Stimulated activated CD8-positive, alpha-beta memory T cell treated with anti-CD3 and anti-CD28 coated beads, Interleukin-15, amount 100 ng/mL, for 48 hours (primary cell): ENCODE measurements at regions not wholly inside any gene's neighbourhood (a gene's known extent, or its start where the extent isn't known, plus 50 kb on each side); places are given as distances from the start of the nearest gene placed in this dataset.

ENCODE experiments used
- DNase-seq, 2 donors: peaks; one replicate each; pipeline ENCODE4 v3.0.0-alpha.2; 2020; ENCODE audit warnings: low read depth in 2 of 2

DNA sequence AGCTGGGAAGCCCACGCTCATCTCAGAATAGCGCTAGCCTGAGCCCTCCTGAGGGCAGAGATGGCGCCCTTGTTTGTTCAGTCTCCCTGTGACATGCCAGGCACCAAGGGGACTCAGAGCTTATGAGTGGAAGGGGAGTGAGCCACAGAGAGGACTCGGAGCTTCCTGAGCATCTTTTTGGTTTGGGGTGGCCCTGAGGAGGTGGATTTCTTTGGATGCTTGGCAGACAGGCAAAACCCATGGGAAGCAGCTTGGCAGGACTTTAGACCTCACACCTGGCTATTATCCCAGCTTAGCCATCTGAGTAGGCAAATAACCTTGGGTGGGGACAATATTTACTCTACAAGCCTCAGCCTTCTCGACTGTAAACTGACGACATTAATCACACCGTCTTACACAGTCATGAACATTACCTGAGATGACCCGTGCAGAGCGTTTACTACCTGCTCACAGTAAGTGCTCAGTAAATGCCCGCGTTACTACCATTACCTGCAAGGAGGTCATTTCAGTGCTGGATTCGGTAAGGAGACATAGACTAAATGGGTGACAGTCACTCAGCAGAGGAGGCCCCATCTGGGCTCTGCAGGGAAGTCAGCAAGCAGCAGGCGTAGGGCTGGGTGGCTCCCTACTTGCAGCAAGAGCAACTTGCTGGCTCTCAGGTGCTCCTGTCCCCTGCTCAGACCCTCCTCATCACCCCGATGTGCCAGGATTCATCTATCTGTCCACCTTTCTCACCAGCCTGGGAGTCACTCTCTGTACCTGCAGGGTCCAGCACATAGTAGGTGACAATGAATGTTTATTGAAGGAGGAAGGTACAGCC is 54.9 kb downstream of the KLHDC7A start:
- no peak for DNase-seq

GRCh38 chr1:18536356-18536755 is 55.6 kb downstream of the KLHDC7A start:
- no peak for DNase-seq

GRCh38 chr1:18536915-18537314 is 56.2 kb downstream of the KLHDC7A start:
- DNase-seq, result no peak

- DNase-seq, result no peak
Observed at GRCh38 chr1:18537386-18538306, 56.9 kb downstream of the KLHDC7A start.

DNA sequence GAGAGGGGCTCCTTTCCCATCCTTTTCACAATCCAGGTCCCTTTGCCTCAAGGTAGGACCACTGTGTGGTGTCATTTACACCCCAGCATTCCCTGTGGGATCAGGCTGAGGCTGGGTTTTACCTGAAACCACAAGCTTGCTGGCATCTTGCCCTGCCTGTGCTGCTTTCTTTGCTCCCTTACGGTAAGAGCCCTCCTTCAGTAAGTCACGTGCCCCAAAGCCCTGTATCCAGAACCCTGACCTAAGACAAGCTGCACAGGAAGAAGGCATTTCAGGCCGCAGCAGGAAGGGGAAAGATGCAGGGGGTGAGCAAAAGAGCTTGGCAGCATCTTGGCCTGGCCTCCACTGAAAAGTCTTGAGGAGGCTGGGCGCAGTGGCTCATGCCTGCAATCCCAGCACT is 58.4 kb downstream of the KLHDC7A start:
- DNase-seq, result no peak

DNA sequence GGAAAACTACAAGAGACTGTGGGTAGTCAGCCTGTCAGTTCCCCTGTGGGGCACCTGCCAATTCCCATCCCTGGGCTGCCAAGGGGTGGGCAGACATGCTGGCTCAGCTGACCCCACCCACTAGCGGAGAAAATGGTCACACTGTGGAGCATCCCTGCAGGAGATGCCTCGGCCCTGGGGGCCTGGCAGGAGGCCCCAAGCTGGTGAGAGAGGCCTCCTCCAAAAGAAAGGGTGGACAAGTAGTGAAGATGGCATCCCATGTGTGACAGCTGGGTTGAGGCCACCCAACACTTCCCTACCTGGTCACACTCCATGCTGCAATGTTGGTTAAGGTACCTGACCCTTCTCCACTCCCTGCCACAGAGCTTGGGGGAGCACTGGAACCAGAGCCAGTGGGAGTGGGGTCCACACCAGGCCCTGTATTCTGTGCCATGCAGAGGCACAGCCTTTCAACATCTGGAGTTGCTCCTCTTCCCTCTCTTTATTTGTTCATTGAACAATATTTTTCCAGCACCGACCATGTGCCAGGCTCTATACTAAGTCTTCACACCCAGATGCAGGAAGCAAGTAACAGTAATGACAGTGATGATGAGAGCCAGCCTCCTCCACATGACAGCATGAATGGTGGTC is 59.5 kb downstream of the KLHDC7A start:
- no peak for DNase-seq

GRCh38 chr1:18541046-18541795 is 60.5 kb downstream of the KLHDC7A start:
- no peak for DNase-seq

DNA sequence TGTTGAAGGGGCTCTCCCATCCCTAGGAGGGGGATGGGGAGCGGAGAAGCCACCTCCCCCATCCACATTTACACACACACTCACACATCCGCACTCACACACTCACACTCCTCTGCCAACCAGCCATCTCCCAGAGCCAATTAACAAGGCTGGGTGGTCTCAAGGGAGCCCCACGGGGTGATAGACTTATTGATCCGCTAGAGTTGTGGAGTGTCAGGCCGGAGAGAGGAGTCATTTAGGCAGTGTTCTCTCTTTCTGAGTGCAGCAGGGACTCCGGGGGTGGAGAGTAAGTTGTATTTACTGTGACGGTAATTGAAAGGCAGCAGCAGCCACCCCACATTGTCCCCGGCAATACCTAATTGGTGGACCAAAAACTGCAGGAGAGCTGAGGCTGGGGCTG is 61.6 kb downstream of the KLHDC7A start:
- DNase-seq, result no peak

GRCh38 chr1:18546026-18546425 is 65.3 kb downstream of the KLHDC7A start:
- DNase-seq, result no peak

DNA sequence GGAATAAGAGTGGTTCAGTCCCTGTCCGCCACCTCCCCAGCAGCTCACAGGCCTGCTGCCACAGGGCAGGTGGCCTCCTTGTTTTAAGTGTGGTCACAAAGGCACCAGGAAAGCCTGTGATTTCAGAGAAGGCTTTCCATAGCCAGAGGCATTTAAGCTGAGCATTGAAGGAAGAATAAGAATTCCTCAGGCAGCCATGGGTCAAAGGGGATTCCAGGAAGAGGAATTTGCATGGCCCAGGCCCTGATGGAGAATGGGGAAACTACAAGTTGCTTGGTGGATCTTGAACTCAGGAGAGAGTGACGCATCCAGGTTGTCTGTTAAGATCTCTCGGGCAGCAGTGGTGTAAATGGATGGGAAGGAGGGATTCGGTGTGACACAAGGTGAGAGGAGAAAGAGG is 66.7 kb downstream of the KLHDC7A start:
- no peak for DNase-seq

- DNase-seq, result no peak
Observed at GRCh38 chr1:18548643-18549042, 67.9 kb downstream of the KLHDC7A start.

DNA sequence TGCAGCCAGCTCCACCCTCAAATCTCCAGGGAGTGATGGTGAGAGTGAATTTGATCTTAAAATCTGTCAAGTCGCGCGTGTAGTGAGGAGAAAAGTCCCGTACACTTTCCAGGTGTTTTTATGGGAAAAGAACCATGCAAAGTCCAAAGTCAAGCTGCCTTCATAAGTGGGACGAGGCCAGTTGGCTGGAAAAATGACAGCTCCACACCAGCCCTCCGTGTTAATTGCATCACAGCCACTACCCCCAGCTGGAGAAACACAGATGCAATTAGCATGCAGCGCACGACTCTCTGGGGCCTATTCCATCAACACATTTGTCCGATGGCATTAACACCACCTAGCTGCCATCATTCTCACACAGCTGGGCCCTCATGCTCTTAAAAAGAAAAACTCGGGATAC is 68.4 kb downstream of the KLHDC7A start:
- no peak for DNase-seq

- no peak for DNase-seq
Observed at GRCh38 chr1:18549906-18550305, 69.2 kb downstream of the KLHDC7A start.

DNA sequence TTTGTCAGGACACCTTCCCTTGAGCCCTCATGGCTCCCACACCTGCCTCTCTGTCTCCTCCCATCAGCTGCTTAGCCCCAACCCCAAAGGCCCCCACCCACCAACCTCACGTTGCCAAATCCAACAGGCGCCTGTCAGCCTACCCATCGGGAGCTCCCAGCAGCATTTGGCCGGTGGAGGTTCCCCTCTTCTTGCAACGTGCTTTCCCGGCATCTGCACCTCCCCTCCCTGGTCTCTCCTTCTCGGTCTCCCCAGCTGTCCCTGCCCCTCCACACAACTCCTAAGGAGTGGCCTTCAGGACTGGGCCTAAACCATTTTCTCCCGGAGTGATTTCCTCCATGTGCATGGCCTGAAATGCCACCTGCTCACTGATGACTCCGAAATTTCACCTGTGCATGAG is 71.9 kb downstream of the KLHDC7A start:
- DNase-seq, result no peak

- DNase-seq, result no peak
Observed at GRCh38 chr1:18553388-18553787, 72.7 kb downstream of the KLHDC7A start.

GRCh38 chr1:18554099-18554498 is 73.4 kb downstream of the KLHDC7A start:
- DNase-seq, result no peak

DNA sequence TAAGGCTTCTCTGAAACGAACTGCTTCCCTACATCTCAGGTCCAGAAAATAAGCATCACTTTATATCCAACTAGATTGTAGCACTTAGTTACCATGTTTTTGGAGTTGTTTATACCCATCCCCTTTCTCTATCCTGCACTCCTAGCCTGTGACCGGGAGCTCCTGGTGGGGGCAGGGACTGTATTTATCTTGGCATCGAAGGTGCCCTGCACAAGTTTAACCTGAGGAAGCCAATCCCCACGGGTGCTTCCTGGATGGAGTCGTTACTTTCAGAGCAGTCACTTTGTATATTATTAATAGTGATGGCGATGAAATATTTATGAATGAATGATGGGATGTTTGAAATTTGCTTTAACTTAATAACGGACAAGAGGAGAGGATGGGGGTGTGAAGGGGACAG is 73.9 kb downstream of the KLHDC7A start:
- no peak for DNase-seq

DNA sequence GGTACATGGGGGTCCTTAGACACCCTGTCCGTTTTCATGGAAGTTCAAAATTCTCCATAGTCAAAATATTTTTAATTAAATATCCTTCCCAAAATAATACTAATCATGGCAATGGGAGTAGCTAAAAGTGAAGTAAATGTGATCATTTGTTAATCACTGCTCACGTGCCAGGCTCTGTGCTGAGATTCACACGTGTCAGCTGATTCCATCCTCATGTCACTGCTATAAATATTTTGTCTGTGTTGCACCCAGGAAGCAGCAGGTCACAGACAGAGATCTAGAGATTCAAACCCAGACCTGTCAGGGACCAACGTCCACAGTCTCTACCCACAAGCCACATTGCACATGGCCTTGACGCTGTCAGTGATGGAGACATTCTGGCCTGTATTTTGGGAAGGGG is 74.3 kb downstream of the KLHDC7A start:
- no peak for DNase-seq

GRCh38 chr1:18556364-18556763 is 74.3 kb upstream of the PAX7 start:
- no peak for DNase-seq

DNA sequence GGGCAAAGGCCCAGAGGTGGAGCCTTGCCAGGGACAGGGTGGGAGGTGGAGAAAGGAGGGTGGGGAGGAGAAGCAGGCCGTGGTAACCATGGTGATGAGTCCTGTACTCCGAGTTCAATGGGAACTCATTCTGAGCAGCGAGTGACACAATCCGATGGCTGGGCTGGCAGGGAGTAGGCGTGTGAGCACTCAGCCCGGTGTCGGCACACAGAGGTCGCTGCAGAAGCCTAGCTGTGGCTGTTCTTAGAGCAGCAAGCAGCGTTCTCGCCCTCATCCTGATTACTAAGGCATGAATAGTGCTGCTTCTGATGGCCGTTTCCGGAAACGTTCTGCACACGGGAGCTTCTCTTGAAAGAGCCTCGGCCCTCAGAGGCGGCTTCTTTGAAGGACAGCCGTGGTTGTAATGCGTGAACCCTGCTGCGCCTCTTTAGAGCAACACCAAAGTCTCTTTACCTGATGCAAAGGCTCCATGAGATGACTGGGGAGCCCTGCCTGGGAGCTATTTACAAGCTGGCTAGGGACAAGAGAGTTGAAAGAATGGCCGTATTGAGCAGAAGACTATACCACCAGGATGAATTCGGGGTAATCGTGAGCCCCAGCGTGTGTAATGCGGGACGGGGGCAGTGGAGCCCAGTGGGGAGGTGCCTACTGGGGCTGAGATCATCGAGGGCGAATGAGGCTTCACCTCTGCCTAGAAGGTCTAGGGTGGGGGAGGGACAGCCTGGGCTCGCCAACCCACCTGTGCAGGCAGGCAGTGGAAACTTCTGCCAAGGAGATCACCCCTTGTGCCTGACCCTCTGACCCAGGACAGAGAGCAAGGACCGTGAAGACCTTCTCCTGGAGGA is 72.8 kb upstream of the PAX7 start:
- peak; percentile 5 to 43 for DNase-seq

DNA sequence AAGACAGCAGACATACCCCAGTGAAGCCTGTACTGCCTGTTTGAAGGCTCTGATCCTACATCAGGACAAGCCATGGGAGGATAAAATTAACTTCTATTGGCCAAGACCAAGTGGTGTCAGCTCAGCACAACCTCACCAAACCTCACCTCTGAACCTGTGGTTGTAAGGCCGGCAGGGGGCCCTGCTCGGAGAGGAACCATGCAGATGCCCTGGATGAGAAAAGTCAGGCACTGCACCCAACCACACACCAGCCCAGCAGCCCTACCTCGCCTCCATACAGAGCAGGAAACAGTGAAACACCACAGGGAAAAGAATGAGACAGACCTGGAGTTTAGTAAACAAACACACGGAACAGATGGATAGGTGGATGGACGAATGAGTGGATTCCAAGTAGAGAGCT is 70.0 kb upstream of the PAX7 start:
- no peak for DNase-seq
